Natural killer cell (primary cell): ENCODE measurements at regions not wholly inside any gene's neighbourhood (a gene's known extent, or its start where the extent isn't known, plus 50 kb on each side); places are given as distances from the start of the nearest gene placed in this dataset.

Experiments used
- ATAC-seq, 3 donors: fragments of 150-1000 bp in 2 of 3; fragments of 200-7000 bp in 1 of 3; cut with Tn5 transposase; 1 replicate in 1 of 3; 2 replicates in 2 of 3; pipeline ENCODE4 v1.10.0; 2021; ENCODE audit warnings: mild to moderate bottlenecking in 2 of 3, moderate library complexity in 2 of 3
- DNase-seq, 2 donors: peaks; one replicate each; pipeline versions ENCODE4 v3.0.0 to v3.0.0-alpha.2; 2013 to 2021; ENCODE audit warnings: mixed read lengths in 1 of 2
- H3K27ac ChIP-seq: one replicate; pipeline ENCODE4 v1.5.1; 2013; ENCODE audit warnings: mild to moderate bottlenecking, low read length
- H3K27me3 ChIP-seq: one replicate; pipeline ENCODE4 v1.6.1; 2013; ENCODE audit warnings: low read length; ENCODE audit not compliant: control insufficient read depth, insufficient read depth
- H3K36me3 ChIP-seq: one replicate; pipeline ENCODE4 v1.6.1; 2013; ENCODE audit warnings: low read length; ENCODE audit not compliant: control insufficient read depth, insufficient read depth
- H3K4me1 ChIP-seq: one replicate; pipeline ENCODE4 v1.6.1; 2013; ENCODE audit warnings: low read length; ENCODE audit not compliant: control insufficient read depth, insufficient read depth
- H3K4me3 ChIP-seq: one replicate; pipeline ENCODE4 v1.5.1; 2013; ENCODE audit warnings: low read length
- H3K9me3 ChIP-seq: one replicate; pipeline ENCODE4 v1.6.1; 2013; ENCODE audit warnings: low read length; ENCODE audit not compliant: control insufficient read depth, insufficient read depth
- H3K27ac Mint-ChIP-seq, 2 donors: one replicate each; pipeline ENCODE4 v1.8.0; 2022; ENCODE audit warnings: mild to moderate bottlenecking in 2 of 2, mixed read lengths in 2 of 2, moderate library complexity in 1 of 2
- H3K27me3 Mint-ChIP-seq, 2 donors: one replicate each; pipeline ENCODE4 v1.8.0; 2022; ENCODE audit warnings: low read depth in 2 of 2, mixed read lengths in 2 of 2
- H3K36me3 Mint-ChIP-seq: one replicate; pipeline ENCODE4 v1.8.0; 2022; ENCODE audit warnings: mixed read lengths
- H3K4me1 Mint-ChIP-seq, 2 donors: one replicate each; pipeline ENCODE4 v1.8.0; 2022; ENCODE audit warnings: mixed read lengths in 2 of 2
- H3K4me3 Mint-ChIP-seq: one replicate; pipeline ENCODE4 v1.8.0; 2022; ENCODE audit warnings: mild to moderate bottlenecking, moderate library complexity, mixed read lengths
- H3K9me3 Mint-ChIP-seq, 2 donors: one replicate each; pipeline ENCODE4 v1.8.0; 2022; ENCODE audit warnings: mixed read lengths in 2 of 2
- WGBS: methylation state at CpG from one replicate; pipeline ENCODE4 v1.1.7; 2013; ENCODE audit warnings: missing lambda C conversion rate; ENCODE audit not compliant: insufficient coverage; 5-methylcytosine and 5-hydroxymethylcytosine counted together
- intact Hi-C: fragments of 100-400 bp; cut with micrococcal nuclease; formaldehyde crosslinking; loops from one replicate; pipeline ENCODE4 v1.14.2; 2022
- TF ChIP-seq, protein P1 (sequence below): fragments of 200-600 bp; IDR thresholded peaks from one replicate; pipeline ENCODE4 v1.8.0; 2022; ENCODE audit warnings: antibody characterized with exemption

DNA sequence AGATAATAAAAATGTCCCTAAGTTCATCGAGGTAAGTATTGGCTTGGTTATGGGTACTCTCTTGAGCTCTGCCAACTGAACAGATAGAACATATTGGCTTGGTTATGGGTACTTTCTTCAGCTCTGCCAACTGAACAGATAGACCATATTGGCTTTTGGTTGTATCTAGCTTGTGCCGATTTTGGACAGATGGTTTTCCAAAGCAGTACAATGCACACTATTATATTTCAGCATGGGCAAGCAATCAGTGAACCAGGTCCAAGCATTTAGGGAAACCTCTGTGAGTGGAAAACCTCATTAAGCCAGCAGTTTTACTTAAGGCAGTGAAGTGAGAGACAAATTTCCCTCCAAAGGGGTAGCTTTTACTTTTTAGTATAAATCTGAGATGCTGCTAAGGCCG is 1440.5 kb upstream of the SPRY2 start:
- ATAC-seq: no peak
- Mint-ChIP-seq H3K27me3 (no peaks in the 10 kb centered on the region), H3K27ac (no peak overlapping the region), H3K4me3 (no peak overlapping the region), H3K9me3 (peaks cover 14 to 31% of the 10 kb centered on the region in 2 donors), H3K4me1 (no peaks in the 10 kb centered on the region), H3K36me3 (peaks cover 14% of the 10 kb centered on the region)
- Histone ChIP-seq H3K4me1 (no peaks in the 10 kb centered on the region), H3K4me3 (no peak overlapping the region), H3K27me3 (no peaks in the 10 kb centered on the region), H3K36me3 (no peaks in the 10 kb centered on the region), H3K27ac (no peak overlapping the region), H3K9me3 (no peaks in the 10 kb centered on the region)
- DNase-seq: no peak
- intact Hi-C loops: no loop called here
- TF ChIP-seq, protein P1, sequence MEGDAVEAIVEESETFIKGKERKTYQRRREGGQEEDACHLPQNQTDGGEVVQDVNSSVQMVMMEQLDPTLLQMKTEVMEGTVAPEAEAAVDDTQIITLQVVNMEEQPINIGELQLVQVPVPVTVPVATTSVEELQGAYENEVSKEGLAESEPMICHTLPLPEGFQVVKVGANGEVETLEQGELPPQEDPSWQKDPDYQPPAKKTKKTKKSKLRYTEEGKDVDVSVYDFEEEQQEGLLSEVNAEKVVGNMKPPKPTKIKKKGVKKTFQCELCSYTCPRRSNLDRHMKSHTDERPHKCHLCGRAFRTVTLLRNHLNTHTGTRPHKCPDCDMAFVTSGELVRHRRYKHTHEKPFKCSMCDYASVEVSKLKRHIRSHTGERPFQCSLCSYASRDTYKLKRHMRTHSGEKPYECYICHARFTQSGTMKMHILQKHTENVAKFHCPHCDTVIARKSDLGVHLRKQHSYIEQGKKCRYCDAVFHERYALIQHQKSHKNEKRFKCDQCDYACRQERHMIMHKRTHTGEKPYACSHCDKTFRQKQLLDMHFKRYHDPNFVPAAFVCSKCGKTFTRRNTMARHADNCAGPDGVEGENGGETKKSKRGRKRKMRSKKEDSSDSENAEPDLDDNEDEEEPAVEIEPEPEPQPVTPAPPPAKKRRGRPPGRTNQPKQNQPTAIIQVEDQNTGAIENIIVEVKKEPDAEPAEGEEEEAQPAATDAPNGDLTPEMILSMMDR: no peak
- 76% methylated on average over 3 of the region's 3 CpGs for WGBS

DNA sequence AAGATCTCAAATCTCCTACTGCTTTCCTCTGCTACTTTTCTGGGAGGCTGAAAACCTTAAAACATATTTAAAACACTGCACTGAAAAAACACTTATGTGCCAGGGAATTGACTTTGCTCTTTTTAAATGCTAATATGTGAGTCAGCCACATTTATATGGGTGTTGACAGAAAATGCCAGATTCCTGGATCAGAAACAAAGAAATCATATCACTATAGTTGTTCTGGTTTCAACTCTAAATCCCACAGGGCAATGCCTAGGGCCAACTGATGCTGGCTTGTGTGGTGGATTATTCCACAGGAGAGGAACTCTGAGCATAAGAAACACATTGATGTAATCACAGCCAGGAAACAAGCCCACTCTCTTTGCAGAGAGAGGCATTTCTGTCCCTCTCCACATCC is 1439.0 kb upstream of the SPRY2 start:
- H3K4me3 Mint-ChIP-seq: no peak overlapping the region
- no peak for DNase-seq
- intact Hi-C loops: no loop called here
- H3K36me3 Mint-ChIP-seq: peaks cover 10% of the 10 kb centered on the region
- no peaks in the 10 kb centered on the region for H3K27me3 Mint-ChIP-seq
- H3K9me3 ChIP-seq: no peaks in the 10 kb centered on the region
- no peak overlapping the region for H3K4me3 ChIP-seq
- no peak for ATAC-seq
- H3K9me3 Mint-ChIP-seq: peaks cover 14 to 24% of the 10 kb centered on the region in 2 donors
- H3K27me3 ChIP-seq: no peaks in the 10 kb centered on the region
- H3K36me3 ChIP-seq: no peaks in the 10 kb centered on the region
- no peaks in the 10 kb centered on the region for H3K4me1 ChIP-seq
- no peak overlapping the region for H3K27ac ChIP-seq
- H3K4me1 Mint-ChIP-seq: no peaks in the 10 kb centered on the region
- TF ChIP-seq, protein P1: no peak
- H3K27ac Mint-ChIP-seq: no peak overlapping the region

DNA sequence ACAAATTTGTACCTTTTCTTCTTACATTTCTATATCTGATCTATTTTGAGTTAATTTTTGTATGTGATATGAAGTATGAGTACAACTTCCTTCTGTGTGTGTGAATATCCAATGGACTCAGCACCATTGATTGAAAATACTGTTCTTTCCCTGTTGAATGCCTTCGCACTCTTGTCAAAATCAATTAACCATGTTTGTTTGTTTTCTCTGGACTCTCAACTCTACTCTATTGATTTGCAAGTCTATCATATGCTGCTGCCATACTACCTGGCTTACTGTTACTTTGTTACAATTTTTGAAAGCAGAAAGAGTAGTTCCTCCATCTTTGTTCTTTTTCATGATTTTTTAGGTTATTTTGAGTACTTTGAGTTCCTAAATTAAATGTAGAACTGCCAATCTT is 1437.4 kb upstream of the SPRY2 start:
- H3K4me3 ChIP-seq: no peak overlapping the region
- Mint-ChIP-seq H3K9me3 (peaks cover 10 to 29% of the 10 kb centered on the region in 2 donors), H3K36me3 (peaks cover 5% of the 10 kb centered on the region), H3K4me3 (no peak overlapping the region), H3K27me3 (no peaks in the 10 kb centered on the region), H3K27ac (no peak overlapping the region), H3K4me1 (no peaks in the 10 kb centered on the region)
- no peaks in the 10 kb centered on the region for H3K9me3 ChIP-seq
- H3K27me3 ChIP-seq: no peaks in the 10 kb centered on the region
- no peaks in the 10 kb centered on the region for H3K4me1 ChIP-seq
- TF ChIP-seq, protein P1: no peak
- ATAC-seq: no peak
- DNase-seq: no peak
- intact Hi-C loops: no loop called here
- no peak overlapping the region for H3K27ac ChIP-seq
- no peaks in the 10 kb centered on the region for H3K36me3 ChIP-seq
- 92% methylated on average over 1 of the region's 1 CpG for WGBS

DNA sequence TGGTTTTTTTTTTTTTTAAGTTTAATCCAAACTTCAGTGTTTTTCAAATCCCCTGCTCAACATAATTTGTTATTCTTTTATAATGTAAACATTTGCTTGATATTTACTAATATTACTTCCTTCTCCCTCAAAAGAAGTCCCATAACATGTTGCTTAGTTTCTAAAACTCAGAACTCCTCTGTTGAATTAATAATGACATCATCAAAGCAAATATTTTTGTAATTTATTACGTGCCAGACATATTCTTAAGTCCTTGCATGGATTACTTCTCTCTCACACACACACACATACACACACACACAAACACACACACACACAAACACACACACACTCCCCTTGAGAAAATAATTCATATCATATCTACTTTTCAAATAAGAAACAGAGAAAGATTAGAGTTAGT is 1432.3 kb upstream of the SPRY2 start:
- Mint-ChIP-seq H3K27ac (no peak overlapping the region), H3K27me3 (no peaks in the 10 kb centered on the region), H3K4me3 (no peak overlapping the region), H3K36me3 (peaks cover under 1% of the 10 kb centered on the region), H3K9me3 (peaks cover 9 to 18% of the 10 kb centered on the region in 2 donors), H3K4me1 (no peaks in the 10 kb centered on the region)
- no peak for ATAC-seq
- 82% methylated on average over 1 of the region's 1 CpG for WGBS
- intact Hi-C loops: no loop called here
- H3K36me3 ChIP-seq: no peaks in the 10 kb centered on the region
- no peak overlapping the region for H3K4me3 ChIP-seq
- no peak overlapping the region for H3K27ac ChIP-seq
- no peaks in the 10 kb centered on the region for H3K27me3 ChIP-seq
- no peaks in the 10 kb centered on the region for H3K9me3 ChIP-seq
- no peaks in the 10 kb centered on the region for H3K4me1 ChIP-seq
- TF ChIP-seq, protein P1: no peak
- no peak for DNase-seq
